Neural crest cell (in vitro differentiated cells): ENCODE measurements at regions not wholly inside any gene's neighbourhood (a gene's known extent, or its start where the extent isn't known, plus 50 kb on each side); places are given as distances from the start of the nearest gene placed in this dataset.

Source experiments
- DNase-seq: peaks from one replicate; pipeline ENCODE4 v3.0.0; 2021; ENCODE audit warnings: low read depth, mixed read lengths, low spot score
- H3K27ac Mint-ChIP-seq: one replicate; pipeline ENCODE4 v1.8.0; 2021; ENCODE audit warnings: mild to moderate bottlenecking, mixed read lengths; ENCODE audit not compliant: unreplicated experiment
- H3K27me3 Mint-ChIP-seq: 2 replicates; pipeline ENCODE4 v1.8.0; 2021; ENCODE audit warnings: low read depth, mild to moderate bottlenecking, mixed read lengths
- H3K36me3 Mint-ChIP-seq: 2 replicates; pipeline ENCODE4 v1.8.0; 2021; ENCODE audit warnings: low read depth, mild to moderate bottlenecking, mixed read lengths
- H3K4me1 Mint-ChIP-seq: 2 replicates; pipeline ENCODE4 v1.8.0; 2021; ENCODE audit warnings: mixed read lengths
- H3K4me3 Mint-ChIP-seq: one replicate; pipeline ENCODE4 v1.8.0; 2021; ENCODE audit warnings: mild to moderate bottlenecking, mixed read lengths
- H3K9me3 Mint-ChIP-seq: 2 replicates; pipeline ENCODE4 v1.8.0; 2021; ENCODE audit warnings: mixed read lengths
- TF ChIP-seq, protein P1 (sequence below): fragments of 200-600 bp; sonication (generic); conservative IDR thresholded peaks from 2 replicates; pipeline ENCODE4 v1.5.0; 2021; ENCODE audit warnings: antibody characterized with exemption, mild to moderate bottlenecking

DNA sequence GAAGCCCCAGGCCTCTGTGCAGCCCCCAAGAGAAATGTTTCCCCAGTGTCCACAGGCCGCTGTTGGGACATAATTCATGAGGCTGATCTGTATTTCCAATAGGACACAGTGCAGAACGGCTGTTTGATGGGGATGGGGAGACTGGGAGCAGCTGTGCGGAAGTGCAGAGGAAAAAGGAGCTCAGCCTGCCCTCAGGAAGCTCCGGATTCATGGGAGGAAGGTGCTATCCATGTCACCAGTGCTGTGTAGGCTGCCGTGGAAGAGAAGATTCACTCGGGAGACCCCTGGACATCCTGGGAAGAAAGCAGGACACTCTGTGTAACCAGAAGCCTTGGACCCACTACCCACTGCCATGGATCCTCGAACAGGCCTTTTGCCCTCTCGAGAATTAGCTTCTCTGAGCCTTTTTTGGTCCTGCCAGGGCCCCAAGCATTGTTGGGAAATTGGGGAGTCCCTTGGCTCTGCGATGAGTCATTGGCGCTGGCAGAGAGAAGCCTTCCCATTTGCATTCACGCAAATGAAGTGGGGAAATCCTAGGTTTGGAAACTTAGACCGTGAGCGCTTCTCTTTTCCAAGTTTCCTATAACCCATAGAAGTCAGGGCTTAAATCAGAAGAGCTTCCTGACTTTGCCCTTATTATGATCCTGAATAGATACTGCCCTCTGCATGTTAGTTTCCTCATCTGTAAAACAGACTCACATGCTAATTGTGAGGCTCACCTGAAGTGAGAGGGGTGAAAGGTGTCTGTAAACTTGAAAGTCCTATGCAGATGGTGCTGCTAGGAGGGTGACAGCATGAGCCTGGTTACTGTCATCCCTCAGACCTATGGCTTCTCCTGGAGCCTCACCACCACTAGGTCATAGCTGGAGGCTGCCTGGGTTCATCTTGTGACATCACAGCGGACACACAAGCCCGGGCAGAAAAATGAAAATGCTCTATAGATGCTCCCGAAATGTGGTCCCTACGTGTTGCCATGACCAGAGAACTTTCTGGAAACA lies 229.2 kb upstream of the B3GAT1 start:
- Mint-ChIP-seq H3K4me1 (peaks cover 25% of the 10 kb centered on the region), H3K9me3 (no peaks in the 10 kb centered on the region), H3K27ac (no peak overlapping the region), H3K27me3 (peaks cover 30% of the 10 kb centered on the region), H3K4me3 (no peak overlapping the region), H3K36me3 (no peaks in the 10 kb centered on the region)
- DNase-seq: no peak
- TF ChIP-seq, protein P1, sequence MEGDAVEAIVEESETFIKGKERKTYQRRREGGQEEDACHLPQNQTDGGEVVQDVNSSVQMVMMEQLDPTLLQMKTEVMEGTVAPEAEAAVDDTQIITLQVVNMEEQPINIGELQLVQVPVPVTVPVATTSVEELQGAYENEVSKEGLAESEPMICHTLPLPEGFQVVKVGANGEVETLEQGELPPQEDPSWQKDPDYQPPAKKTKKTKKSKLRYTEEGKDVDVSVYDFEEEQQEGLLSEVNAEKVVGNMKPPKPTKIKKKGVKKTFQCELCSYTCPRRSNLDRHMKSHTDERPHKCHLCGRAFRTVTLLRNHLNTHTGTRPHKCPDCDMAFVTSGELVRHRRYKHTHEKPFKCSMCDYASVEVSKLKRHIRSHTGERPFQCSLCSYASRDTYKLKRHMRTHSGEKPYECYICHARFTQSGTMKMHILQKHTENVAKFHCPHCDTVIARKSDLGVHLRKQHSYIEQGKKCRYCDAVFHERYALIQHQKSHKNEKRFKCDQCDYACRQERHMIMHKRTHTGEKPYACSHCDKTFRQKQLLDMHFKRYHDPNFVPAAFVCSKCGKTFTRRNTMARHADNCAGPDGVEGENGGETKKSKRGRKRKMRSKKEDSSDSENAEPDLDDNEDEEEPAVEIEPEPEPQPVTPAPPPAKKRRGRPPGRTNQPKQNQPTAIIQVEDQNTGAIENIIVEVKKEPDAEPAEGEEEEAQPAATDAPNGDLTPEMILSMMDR: no peak

DNA sequence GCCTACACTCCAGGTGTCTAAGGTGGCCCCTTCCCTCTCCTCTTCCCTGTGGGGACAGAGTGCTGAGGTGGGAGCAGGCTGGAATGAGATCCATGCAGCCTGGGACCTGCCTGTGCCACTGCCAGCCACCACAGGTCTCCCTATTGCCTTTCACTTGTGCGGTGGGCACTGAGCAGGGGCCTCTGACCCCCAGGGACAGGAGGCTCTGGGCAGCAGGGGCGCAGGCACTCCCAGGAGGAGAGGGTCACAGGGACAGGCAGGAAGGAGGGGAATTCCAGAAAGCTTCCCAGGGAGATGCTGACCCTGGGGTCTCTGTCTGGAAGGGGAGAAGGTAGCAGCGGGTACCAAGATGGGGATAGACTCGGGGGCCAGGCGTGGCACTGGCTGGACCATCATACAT lies 228.5 kb upstream of the B3GAT1 start:
- H3K27me3 Mint-ChIP-seq: peaks cover 26% of the 10 kb centered on the region
- TF ChIP-seq, protein P1: no peak
- no peak for DNase-seq

GRCh38 chr11:134639586-134640330 lies 227.7 kb upstream of the B3GAT1 start:
- Mint-ChIP-seq H3K9me3 (no peaks in the 10 kb centered on the region), H3K4me1 (peaks cover 21% of the 10 kb centered on the region), H3K27me3 (peaks cover 25% of the 10 kb centered on the region), H3K27ac (no peak overlapping the region), H3K36me3 (no peaks in the 10 kb centered on the region), H3K4me3 (no peak overlapping the region)
- TF ChIP-seq, protein P1: no peak
- DNase-seq: no peak

More for the DNA sequence above, 228.5 kb upstream of the B3GAT1 start:
- peaks cover 25% of the 10 kb centered on the region for H3K4me1 Mint-ChIP-seq
- H3K9me3 Mint-ChIP-seq: no peaks in the 10 kb centered on the region
- H3K4me3 Mint-ChIP-seq: no peak overlapping the region
- H3K27ac Mint-ChIP-seq: no peak overlapping the region
- no peaks in the 10 kb centered on the region for H3K36me3 Mint-ChIP-seq

DNA sequence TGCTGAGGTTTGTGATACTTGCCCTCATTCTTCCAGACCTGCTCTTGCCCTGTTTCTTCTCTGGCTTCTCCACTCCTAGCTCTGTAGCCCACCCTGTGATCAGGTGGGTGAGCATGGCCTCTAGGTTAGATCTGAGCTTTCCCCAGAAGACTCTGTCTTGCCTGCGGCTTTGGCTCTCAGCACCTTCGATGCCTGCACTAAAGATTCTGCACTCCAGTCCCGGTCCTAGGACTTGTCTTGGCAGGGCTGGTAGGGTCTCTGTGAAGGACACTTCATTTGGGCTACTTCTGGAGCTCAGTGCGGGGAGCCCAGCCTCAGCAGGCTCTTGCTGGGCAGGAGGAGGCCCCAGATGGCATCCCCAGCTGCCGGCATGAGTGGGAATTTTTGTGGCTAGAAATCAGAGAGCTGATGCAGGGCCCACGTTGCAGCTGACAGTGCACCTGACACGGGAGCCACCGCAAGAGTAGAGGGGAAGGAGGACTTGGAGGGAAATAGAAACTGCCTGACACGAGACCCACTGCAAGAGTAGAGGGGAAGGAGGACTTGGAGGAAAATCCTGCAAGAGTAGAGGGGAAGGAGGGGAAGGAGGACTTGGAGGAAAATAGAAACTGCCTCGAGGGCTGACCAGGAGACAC lies 226.9 kb upstream of the B3GAT1 start:
- Mint-ChIP-seq H3K4me1 (peaks cover 13% of the 10 kb centered on the region), H3K27ac (no peak overlapping the region), H3K36me3 (no peaks in the 10 kb centered on the region), H3K9me3 (no peaks in the 10 kb centered on the region), H3K27me3 (peaks cover 20% of the 10 kb centered on the region), H3K4me3 (no peak overlapping the region)
- DNase-seq: no peak
- TF ChIP-seq, protein P1: no peak
